Peyer's patch (tissue), 4 donors: ENCODE measurements at regions not wholly inside any gene's neighbourhood (a gene's known extent, or its start where the extent isn't known, plus 50 kb on each side); places are given as distances from the start of the nearest gene placed in this dataset.

Experiments
- POLR2A ChIP-seq, 2 donors: fragments of 450-650 bp; IDR thresholded peaks; one replicate each; pipeline ENCODE4 v1.5.1; 2017; ENCODE audit warnings: antibody characterized with exemption in 2 of 2, mild to moderate bottlenecking in 2 of 2, moderate library complexity in 2 of 2
- TF ChIP-seq, protein P1 (sequence below), 6 experiments: fragments of 450-650 bp in 4 of 6; fragments of 200-600 bp in 2 of 6; sonication (generic) in 1 of 6; IDR thresholded peaks; one replicate each; pipeline ENCODE4 v1.5.1; 2017 to 2019; ENCODE audit warnings: antibody characterized with exemption in 6 of 6, mild to moderate bottlenecking in 3 of 6, moderate library complexity in 1 of 6

DNA sequence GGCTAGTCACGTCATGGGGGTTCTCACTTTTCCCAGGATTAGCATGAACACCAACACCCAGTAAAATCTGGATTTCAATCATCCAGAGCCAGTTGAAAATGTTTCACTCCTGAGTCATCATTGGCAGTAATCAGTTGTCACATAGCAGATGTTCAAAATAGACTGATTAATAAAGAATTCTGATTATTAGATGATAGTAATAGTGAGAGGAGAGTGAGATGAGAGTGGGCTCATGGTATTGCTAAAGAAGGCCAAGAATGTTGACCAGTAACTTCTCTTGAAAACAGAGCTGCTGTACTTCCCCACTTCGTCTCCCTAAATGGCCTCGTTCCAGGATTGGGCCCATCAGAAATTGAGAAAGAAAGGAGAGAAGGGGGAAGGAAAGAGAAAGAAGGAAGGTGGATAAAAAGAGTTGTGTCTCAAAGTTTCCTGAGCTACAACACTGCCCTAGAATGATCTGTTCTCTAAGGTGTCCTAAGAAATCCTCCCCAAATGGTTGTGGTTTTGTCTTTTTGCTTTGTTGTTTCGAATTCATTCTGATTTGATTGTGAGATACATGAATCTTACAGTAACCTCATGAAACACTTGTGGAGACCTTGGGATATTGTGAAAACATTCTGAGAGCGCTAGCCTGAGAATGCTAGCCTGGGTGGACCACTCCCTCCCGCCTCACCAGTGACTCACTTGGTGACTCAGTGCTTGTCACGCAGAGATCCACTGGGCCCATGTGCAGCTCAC lies 502.2 kb upstream of the JARID2 start:
- TF ChIP-seq, protein P1, sequence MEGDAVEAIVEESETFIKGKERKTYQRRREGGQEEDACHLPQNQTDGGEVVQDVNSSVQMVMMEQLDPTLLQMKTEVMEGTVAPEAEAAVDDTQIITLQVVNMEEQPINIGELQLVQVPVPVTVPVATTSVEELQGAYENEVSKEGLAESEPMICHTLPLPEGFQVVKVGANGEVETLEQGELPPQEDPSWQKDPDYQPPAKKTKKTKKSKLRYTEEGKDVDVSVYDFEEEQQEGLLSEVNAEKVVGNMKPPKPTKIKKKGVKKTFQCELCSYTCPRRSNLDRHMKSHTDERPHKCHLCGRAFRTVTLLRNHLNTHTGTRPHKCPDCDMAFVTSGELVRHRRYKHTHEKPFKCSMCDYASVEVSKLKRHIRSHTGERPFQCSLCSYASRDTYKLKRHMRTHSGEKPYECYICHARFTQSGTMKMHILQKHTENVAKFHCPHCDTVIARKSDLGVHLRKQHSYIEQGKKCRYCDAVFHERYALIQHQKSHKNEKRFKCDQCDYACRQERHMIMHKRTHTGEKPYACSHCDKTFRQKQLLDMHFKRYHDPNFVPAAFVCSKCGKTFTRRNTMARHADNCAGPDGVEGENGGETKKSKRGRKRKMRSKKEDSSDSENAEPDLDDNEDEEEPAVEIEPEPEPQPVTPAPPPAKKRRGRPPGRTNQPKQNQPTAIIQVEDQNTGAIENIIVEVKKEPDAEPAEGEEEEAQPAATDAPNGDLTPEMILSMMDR (IDR thresholded peaks at IDR 0.05), result no peak
- TF ChIP-seq POLR2A (IDR thresholded peaks at IDR 0.05), result no peak
